Caco-2 (cell line): ENCODE measurements at regions not wholly inside any gene's neighbourhood (a gene's known extent, or its start where the extent isn't known, plus 50 kb on each side); places are given as distances from the start of the nearest gene placed in this dataset.

ENCODE experiments used
- BruUV-seq: library from RNA; stranded (reverse); fragments of 400-500 nt; replicated peaks from 2 replicates; lab custom pipeline; 2021; lab: Mats Ljungman, UMichigan
- CTCF ChIA-PET: fragments of 300-600 bp; sonication (Branson Sonifier 250); formaldehyde crosslinking; loops from one replicate; lab custom pipeline; 2022; ENCODE audit warnings: antibody characterized with exemption; lab: Charles Lee
- POLR2A ChIA-PET: fragments of 300-600 bp; sonication (Branson Sonifier 250); formaldehyde crosslinking; loops from one replicate; lab custom pipeline; 2022; ENCODE audit warnings: antibody characterized with exemption; lab: Charles Lee
- DNase-seq, 2 experiments: peaks; one replicate each; pipeline versions ENCODE4 v3.0.0 to v3.0.0-alpha.2; 2020 to 2022
- H3K27me3 ChIP-seq: replicated peaks from 2 replicates; pipeline ENCODE4 v1.6.0; 2011; ENCODE audit warnings: low read length; ENCODE audit not compliant: control insufficient read depth, insufficient read depth
- H3K36me3 ChIP-seq: 2 replicates; pipeline ENCODE4 v1.5.1; 2011; ENCODE audit warnings: low read length; ENCODE audit not compliant: control insufficient read depth, insufficient read depth
- H3K4me1 ChIP-seq: fragments of 250-450 bp; sonication (Bioruptor Pico); 2 replicates; pipeline ENCODE4 v1.5.1; 2020; ENCODE audit warnings: mild to moderate bottlenecking
- H3K4me3 ChIP-seq: 2 replicates; pipeline ENCODE4 v1.5.1; 2011; ENCODE audit warnings: low read depth, mild to moderate bottlenecking, control low read depth, low read length
- H3K9me3 ChIP-seq: fragments of 250-450 bp; sonication (Bioruptor Pico); 2 replicates; pipeline ENCODE4 v1.5.1; 2020; ENCODE audit warnings: mild to moderate bottlenecking, moderate library complexity
- H3K27ac Mint-ChIP-seq: one replicate; pipeline ENCODE4 v1.8.0; 2022; ENCODE audit warnings: mixed read lengths; ENCODE audit not compliant: unreplicated experiment
- H3K27me3 Mint-ChIP-seq: one replicate; pipeline ENCODE4 v1.8.0; 2022; ENCODE audit warnings: mixed read lengths; ENCODE audit not compliant: insufficient read depth, unreplicated experiment
- H3K36me3 Mint-ChIP-seq: one replicate; pipeline ENCODE4 v1.8.0; 2022; ENCODE audit warnings: mild to moderate bottlenecking, mixed read lengths; ENCODE audit not compliant: insufficient read depth, unreplicated experiment
- H3K4me1 Mint-ChIP-seq: one replicate; pipeline ENCODE4 v1.8.0; 2022; ENCODE audit warnings: low read depth, mixed read lengths; ENCODE audit not compliant: unreplicated experiment
- H3K4me3 Mint-ChIP-seq: one replicate; pipeline ENCODE4 v1.8.0; 2022; ENCODE audit warnings: mild to moderate bottlenecking, moderate library complexity, mixed read lengths; ENCODE audit not compliant: unreplicated experiment
- H3K9me3 Mint-ChIP-seq: one replicate; pipeline ENCODE4 v1.8.0; 2022; ENCODE audit warnings: mixed read lengths; ENCODE audit not compliant: unreplicated experiment
- CTCF ChIP-seq, 2 experiments: fragments of 200-600 bp in 1 of 2; IDR thresholded peaks; 1 replicate in 1 of 2; 2 replicates in 1 of 2; pipeline versions ENCODE4 v1.5.1 to v1.8.0; 2011 to 2022; ENCODE audit warnings: antibody characterized with exemption in 1 of 2, control low read depth in 1 of 2, inconsistent platforms in 1 of 2, low read depth in 1 of 2, low read length in 1 of 2, mild to moderate bottlenecking in 1 of 2, moderate library complexity in 1 of 2; ENCODE audit not compliant: insufficient read depth in 1 of 2, severe bottlenecking in 1 of 2, unreplicated experiment in 1 of 2
- intact Hi-C: fragments of 100-400 bp; cut with micrococcal nuclease; formaldehyde crosslinking; loops from one replicate; pipeline ENCODE4 v1.10.0; 2022; ENCODE audit not compliant: unreplicated experiment

GRCh38 chr6:93992976-93993375 lies 573.6 kb upstream of the EPHA7 start:
- Histone ChIP-seq H3K4me3 (no peak overlapping the region), H3K4me1 (no peaks in the 10 kb centered on the region), H3K9me3 (no peaks in the 10 kb centered on the region), H3K27me3 (no peaks in the 10 kb centered on the region), H3K36me3 (no peaks in the 10 kb centered on the region)
- no peak overlapping the region for H3K4me3 Mint-ChIP-seq
- H3K27me3 Mint-ChIP-seq, result no peaks in the 10 kb centered on the region
- no peak for TF ChIP-seq CTCF (IDR thresholded peaks at IDR 0.05; ENCODE audit: insufficient read depth in 1 of 2, low read depth in 1 of 2, low read length in 1 of 2, severe bottlenecking in 1 of 2, unreplicated experiment in 1 of 2)
- BruUV-seq, result no TSS peak
- POLR2A ChIA-PET, result no interaction called here
- H3K27ac Mint-ChIP-seq, result no peak overlapping the region
- H3K9me3 Mint-ChIP-seq, result no peaks in the 10 kb centered on the region
- no peaks in the 10 kb centered on the region for H3K36me3 Mint-ChIP-seq
- intact Hi-C loops, result no loop called here
- no peaks in the 10 kb centered on the region for H3K4me1 Mint-ChIP-seq
- CTCF ChIA-PET, result no interaction called here
- DNase-seq, result no peak

- ChIA-PET CTCF (no interaction called here), POLR2A (no interaction called here)
- H3K36me3 ChIP-seq, result no peaks in the 10 kb centered on the region
- TF ChIP-seq CTCF (IDR thresholded peaks at IDR 0.05; ENCODE audit: insufficient read depth in 1 of 2, low read depth in 1 of 2, low read length in 1 of 2, severe bottlenecking in 1 of 2, unreplicated experiment in 1 of 2), result no peak
- Mint-ChIP-seq H3K9me3 (no peaks in the 10 kb centered on the region), H3K4me3 (no peak overlapping the region), H3K4me1 (no peaks in the 10 kb centered on the region), H3K27ac (no peak overlapping the region), H3K36me3 (no peaks in the 10 kb centered on the region), H3K27me3 (no peaks in the 10 kb centered on the region)
- no peaks in the 10 kb centered on the region for H3K9me3 ChIP-seq
- no peak overlapping the region for H3K4me3 ChIP-seq
- DNase-seq, result no peak
- H3K4me1 ChIP-seq, result no peaks in the 10 kb centered on the region
- BruUV-seq, result no TSS peak
- intact Hi-C loops, result no loop called here
- H3K27me3 ChIP-seq, result no peaks in the 10 kb centered on the region
Observed at GRCh38 chr6:93989630-93990029, 570.3 kb upstream of the EPHA7 start.

- Mint-ChIP-seq H3K4me3 (no peak overlapping the region), H3K4me1 (no peaks in the 10 kb centered on the region), H3K36me3 (no peaks in the 10 kb centered on the region), H3K27ac (no peak overlapping the region), H3K9me3 (no peaks in the 10 kb centered on the region), H3K27me3 (no peaks in the 10 kb centered on the region)
- no TSS peak for BruUV-seq
- Histone ChIP-seq H3K9me3 (no peaks in the 10 kb centered on the region), H3K4me3 (no peak overlapping the region), H3K36me3 (no peaks in the 10 kb centered on the region), H3K27me3 (no peaks in the 10 kb centered on the region), H3K4me1 (no peaks in the 10 kb centered on the region)
- ChIA-PET CTCF (no interaction called here), POLR2A (no interaction called here)
- TF ChIP-seq CTCF (IDR thresholded peaks at IDR 0.05; ENCODE audit: insufficient read depth in 1 of 2, low read depth in 1 of 2, low read length in 1 of 2, severe bottlenecking in 1 of 2, unreplicated experiment in 1 of 2), result no peak
- DNase-seq, result no peak
- intact Hi-C loops, result no loop called here
Observed at GRCh38 chr6:93985953-93986352, 566.6 kb upstream of the EPHA7 start.
